ENCODE measurements at regions not wholly inside any gene's neighbourhood (a gene's known extent, or its start where the extent isn't known, plus 50 kb on each side); places are given as distances from the start of the nearest gene placed in this dataset.

DNA sequence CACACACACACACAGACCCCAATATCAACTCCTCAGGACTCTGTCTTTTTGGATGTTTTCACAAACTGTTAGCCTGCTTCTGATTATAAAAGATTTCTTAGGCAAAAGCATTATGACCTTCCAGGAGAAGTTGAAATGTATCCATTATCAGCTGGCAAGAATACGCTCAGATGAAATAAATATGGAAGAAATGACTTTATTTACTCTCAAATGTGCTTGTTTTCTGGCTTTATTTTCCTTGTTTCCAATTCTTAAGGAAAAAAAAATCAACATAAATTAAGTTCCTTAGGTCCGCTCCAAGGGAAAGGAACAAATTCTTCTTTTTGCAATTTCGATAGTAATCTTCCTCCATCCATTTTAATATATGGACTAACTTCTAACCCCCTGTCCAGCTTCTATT lies 175.6 kb upstream of the HCCS start:
- no peak overlapping the region for H4K8ac ChIP-seq (ENCODE audit: low read depth, low read length)
- H3K4me3 ChIP-seq (ENCODE audit: low read depth, low read length): no peak overlapping the region
- H4K91ac ChIP-seq (ENCODE audit: low read depth, low read length): no peak overlapping the region
- H2AK5ac ChIP-seq (ENCODE audit: low read length): no peak overlapping the region
- no peak overlapping the region for H3K23ac ChIP-seq (ENCODE audit: low read length)
- no peak overlapping the region for H3K14ac ChIP-seq (ENCODE audit: low read length)
- DNase-seq: no peak
- peaks cover 3% of the 10 kb centered on the region for H3K79me1 ChIP-seq (ENCODE audit: low read length)
- peaks cover 0 to 4% of the 10 kb centered on the region in 2 experiments for H3K4me1 ChIP-seq (ENCODE audit: control insufficient read depth in 1 of 2, insufficient read depth in 2 of 2, low read length in 2 of 2)
- no peak overlapping the region for H3K18ac ChIP-seq (ENCODE audit: low read length)
- no peak overlapping the region for H2AFZ ChIP-seq (ENCODE audit: insufficient read depth, low read length, poor library complexity)
- no peaks in the 10 kb centered on the region for H3K36me3 ChIP-seq (ENCODE audit: control insufficient read depth in 1 of 2, insufficient read depth in 2 of 2, low read length in 2 of 2)
- no peaks in the 10 kb centered on the region for H3K27me3 ChIP-seq (ENCODE audit: insufficient read depth, low read length)
- no peak overlapping the region for H2BK120ac ChIP-seq (ENCODE audit: insufficient read depth, low read length, poor library complexity)
- no peak overlapping the region for H2BK12ac ChIP-seq (ENCODE audit: low read length)
- no peaks in the 10 kb centered on the region for H3K9me3 ChIP-seq (ENCODE audit: insufficient read depth, low read depth, low read length)
- H4K12ac ChIP-seq (ENCODE audit: low read depth, low read length): no peak overlapping the region
- H3K4me2 ChIP-seq (ENCODE audit: low read length): no peak overlapping the region
- H3K9ac ChIP-seq (ENCODE audit: low read length): no peak overlapping the region
- no peaks in the 10 kb centered on the region for H3K79me2 ChIP-seq (ENCODE audit: control insufficient read depth, insufficient read depth, low read length, poor library complexity)
- no CpG with 5 or more reads among the region's 3 CpGs for WGBS (ENCODE audit: extremely low coverage, insufficient coverage, insufficient read length)
- H3K4ac ChIP-seq (ENCODE audit: low read depth, low read length): no peak overlapping the region
- H2BK5ac ChIP-seq (ENCODE audit: low read depth, low read length, poor library complexity): no peak overlapping the region
- H3K27ac ChIP-seq (ENCODE audit: low read depth, low read length): no peak overlapping the region

DNA sequence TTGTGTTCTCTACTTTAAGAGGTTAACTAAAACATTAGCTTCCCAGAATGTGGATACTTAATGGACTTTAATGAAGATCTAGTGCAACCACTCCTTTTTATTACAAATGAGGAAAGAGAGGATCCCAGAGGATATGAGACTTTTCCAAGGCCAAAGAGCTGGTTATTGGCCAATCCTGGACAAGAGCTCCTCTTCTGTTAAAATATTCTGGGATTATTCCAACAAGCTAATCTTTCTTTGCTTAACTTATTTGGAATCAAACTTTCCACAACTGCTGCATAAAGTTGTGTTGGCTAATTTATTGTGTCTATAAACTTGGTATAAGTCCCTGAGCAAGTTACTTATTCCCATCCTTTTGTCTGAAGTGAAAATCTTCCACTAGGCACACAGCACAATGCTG lies 174.2 kb upstream of the HCCS start:
- Histone ChIP-seq H3K4me1 (ENCODE audit: control insufficient read depth in 1 of 2, insufficient read depth in 2 of 2, low read length in 2 of 2) (peaks cover 0 to 4% of the 10 kb centered on the region in 2 experiments), H4K8ac (ENCODE audit: low read depth, low read length) (no peak overlapping the region), H3K14ac (ENCODE audit: low read length) (no peak overlapping the region), H2AK5ac (ENCODE audit: low read length) (no peak overlapping the region), H3K79me1 (ENCODE audit: low read length) (peaks cover 3% of the 10 kb centered on the region), H2BK12ac (ENCODE audit: low read length) (no peak overlapping the region), H3K9ac (ENCODE audit: low read length) (no peak overlapping the region), H2BK120ac (ENCODE audit: insufficient read depth, low read length, poor library complexity) (no peak overlapping the region), H3K18ac (ENCODE audit: low read length) (no peak overlapping the region), H3K27me3 (ENCODE audit: insufficient read depth, low read length) (no peaks in the 10 kb centered on the region), H3K9me3 (ENCODE audit: insufficient read depth, low read depth, low read length) (no peaks in the 10 kb centered on the region), H3K4me2 (ENCODE audit: low read length) (no peak overlapping the region), H2AFZ (ENCODE audit: insufficient read depth, low read length, poor library complexity) (no peak overlapping the region), H2BK5ac (ENCODE audit: low read depth, low read length, poor library complexity) (no peak overlapping the region), H3K4me3 (ENCODE audit: low read depth, low read length) (no peak overlapping the region), H4K91ac (ENCODE audit: low read depth, low read length) (no peak overlapping the region), H3K79me2 (ENCODE audit: control insufficient read depth, insufficient read depth, low read length, poor library complexity) (no peaks in the 10 kb centered on the region), H3K27ac (ENCODE audit: low read depth, low read length) (no peak overlapping the region), H4K12ac (ENCODE audit: low read depth, low read length) (no peak overlapping the region), H3K4ac (ENCODE audit: low read depth, low read length) (no peak overlapping the region), H3K23ac (ENCODE audit: low read length) (no peak overlapping the region), H3K36me3 (ENCODE audit: control insufficient read depth in 1 of 2, insufficient read depth in 2 of 2, low read length in 2 of 2) (no peaks in the 10 kb centered on the region)
- DNase-seq: no peak

DNA sequence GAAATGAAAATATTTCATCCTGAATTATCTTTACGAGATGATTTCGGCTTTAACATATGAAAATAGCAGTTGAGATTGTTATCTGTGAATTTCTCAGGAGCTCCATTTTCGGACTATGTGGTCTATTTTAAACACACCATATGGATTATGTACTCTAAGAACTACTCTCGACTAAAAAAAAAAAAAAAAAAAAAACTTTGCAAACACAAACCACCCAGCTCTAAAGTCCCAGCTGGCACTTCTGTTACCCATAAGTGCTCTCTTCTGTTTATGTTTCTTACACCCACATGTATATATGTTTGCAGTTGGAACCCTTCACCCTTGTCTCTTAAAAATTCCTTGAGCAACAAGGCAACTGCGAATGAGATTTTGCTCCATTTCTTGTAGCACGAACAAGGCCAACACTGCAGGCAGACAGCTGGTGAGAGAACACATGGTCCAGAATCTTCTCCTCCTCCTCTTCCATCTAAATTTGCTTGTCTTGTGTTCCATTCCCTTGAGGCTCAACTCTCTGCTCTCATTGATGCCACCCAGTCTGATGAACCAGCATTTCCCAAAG lies 172.7 kb upstream of the HCCS start:
- Histone ChIP-seq H3K27ac (ENCODE audit: low read depth, low read length) (no peak overlapping the region), H2AFZ (ENCODE audit: insufficient read depth, low read length, poor library complexity) (no peak overlapping the region), H3K4me3 (ENCODE audit: low read depth, low read length) (no peak overlapping the region), H2AK5ac (ENCODE audit: low read length) (no peak overlapping the region), H3K4me1 (ENCODE audit: control insufficient read depth in 1 of 2, insufficient read depth in 2 of 2, low read length in 2 of 2) (peaks cover 0 to 4% of the 10 kb centered on the region in 2 experiments), H3K27me3 (ENCODE audit: insufficient read depth, low read length) (no peaks in the 10 kb centered on the region), H3K18ac (ENCODE audit: low read length) (no peak overlapping the region), H2BK120ac (ENCODE audit: insufficient read depth, low read length, poor library complexity) (no peak overlapping the region), H3K9ac (ENCODE audit: low read length) (no peak overlapping the region), H4K12ac (ENCODE audit: low read depth, low read length) (no peak overlapping the region), H3K79me2 (ENCODE audit: control insufficient read depth, insufficient read depth, low read length, poor library complexity) (no peaks in the 10 kb centered on the region), H2BK5ac (ENCODE audit: low read depth, low read length, poor library complexity) (no peak overlapping the region), H3K36me3 (ENCODE audit: control insufficient read depth in 1 of 2, insufficient read depth in 2 of 2, low read length in 2 of 2) (no peaks in the 10 kb centered on the region), H3K9me3 (ENCODE audit: insufficient read depth, low read depth, low read length) (no peaks in the 10 kb centered on the region), H2BK12ac (ENCODE audit: low read length) (no peak overlapping the region), H3K79me1 (ENCODE audit: low read length) (peaks cover 3% of the 10 kb centered on the region), H3K23ac (ENCODE audit: low read length) (no peak overlapping the region), H4K91ac (ENCODE audit: low read depth, low read length) (peak overlapping the region; percentile 35), H3K4me2 (ENCODE audit: low read length) (no peak overlapping the region), H3K14ac (ENCODE audit: low read length) (peak overlapping the region; percentile 40), H4K8ac (ENCODE audit: low read depth, low read length) (no peak overlapping the region), H3K4ac (ENCODE audit: low read depth, low read length) (no peak overlapping the region)
- no peak for DNase-seq
- WGBS (ENCODE audit: extremely low coverage, insufficient coverage, insufficient read length): no CpG with 5 or more reads among the region's 6 CpGs

- peak overlapping the region; percentile 47 for H3K27ac ChIP-seq (ENCODE audit: low read depth, low read length)
- no peak overlapping the region for H4K12ac ChIP-seq (ENCODE audit: low read depth, low read length)
- peaks cover 6% of the 10 kb centered on the region for H3K79me1 ChIP-seq (ENCODE audit: low read length)
- peaks cover 2 to 8% of the 10 kb centered on the region in 2 experiments for H3K4me1 ChIP-seq (ENCODE audit: control insufficient read depth in 1 of 2, insufficient read depth in 2 of 2, low read length in 2 of 2)
- H4K91ac ChIP-seq (ENCODE audit: low read depth, low read length): no peak overlapping the region
- no peaks in the 10 kb centered on the region for H3K9me3 ChIP-seq (ENCODE audit: insufficient read depth, low read depth, low read length)
- no peak overlapping the region for H3K23ac ChIP-seq (ENCODE audit: low read length)
- no peak overlapping the region for H2BK120ac ChIP-seq (ENCODE audit: insufficient read depth, low read length, poor library complexity)
- no peak overlapping the region for H2AK5ac ChIP-seq (ENCODE audit: low read length)
- H3K9ac ChIP-seq (ENCODE audit: low read length): no peak overlapping the region
- H3K18ac ChIP-seq (ENCODE audit: low read length): no peak overlapping the region
- no peak overlapping the region for H3K4me3 ChIP-seq (ENCODE audit: low read depth, low read length)
- H2BK12ac ChIP-seq (ENCODE audit: low read length): no peak overlapping the region
- no peak overlapping the region for H3K4ac ChIP-seq (ENCODE audit: low read depth, low read length)
- DNase-seq: peak in 1 of 2 donors; percentile 20
- H3K4me2 ChIP-seq (ENCODE audit: low read length): no peak overlapping the region
- no peaks in the 10 kb centered on the region for H3K79me2 ChIP-seq (ENCODE audit: control insufficient read depth, insufficient read depth, low read length, poor library complexity)
- no peak overlapping the region for H2BK5ac ChIP-seq (ENCODE audit: low read depth, low read length, poor library complexity)
- H4K8ac ChIP-seq (ENCODE audit: low read depth, low read length): no peak overlapping the region
- H3K27me3 ChIP-seq (ENCODE audit: insufficient read depth, low read length): no peaks in the 10 kb centered on the region
- no CpG with 5 or more reads among the region's 2 CpGs for WGBS (ENCODE audit: extremely low coverage, insufficient coverage, insufficient read length)
- H3K14ac ChIP-seq (ENCODE audit: low read length): no peak overlapping the region
- H2AFZ ChIP-seq (ENCODE audit: insufficient read depth, low read length, poor library complexity): no peak overlapping the region
- H3K36me3 ChIP-seq (ENCODE audit: control insufficient read depth in 1 of 2, insufficient read depth in 2 of 2, low read length in 2 of 2): no peaks in the 10 kb centered on the region
These were observed 171.7 kb upstream of the HCCS start for GRCh38 chrX:10939424-10939823.

Measured in trophoblast cell (in vitro differentiated cells and primary cell).